DND-41 (cell line): ENCODE measurements at regions not wholly inside any gene's neighbourhood (a gene's known extent, or its start where the extent isn't known, plus 50 kb on each side); places are given as distances from the start of the nearest gene placed in this dataset.

Experiments used
- ATAC-seq: fragments of 200-7000 bp; cut with Tn5 transposase; 3 replicates; pipeline ENCODE4 v1.9.1; 2021; ENCODE audit warnings: low read depth; ENCODE audit not compliant: insufficient read depth
- DNase-seq: peaks from one replicate; pipeline ENCODE4 v3.0.0-alpha.2; 2020
- H2AFZ ChIP-seq: 2 replicates; pipeline ENCODE4 v1.6.0; 2012; ENCODE audit warnings: low read depth, low read length
- H3K27ac ChIP-seq: 2 replicates; pipeline ENCODE4 v1.5.1; 2012; ENCODE audit warnings: low read length, inconsistent platforms
- H3K27me3 ChIP-seq: fragments of 200-600 bp; sonication (generic); 2 replicates; pipeline ENCODE4 v1.6.0; 2012; ENCODE audit warnings: low read length, mild to moderate bottlenecking, inconsistent platforms; ENCODE audit not compliant: insufficient read depth, poor library complexity
- H3K36me3 ChIP-seq: 2 replicates; pipeline ENCODE4 v1.5.1; 2012; ENCODE audit warnings: low read length, inconsistent platforms; ENCODE audit not compliant: insufficient read depth
- H3K4me1 ChIP-seq: 2 replicates; pipeline ENCODE4 v1.5.1; 2012; ENCODE audit warnings: mild to moderate bottlenecking, low read length; ENCODE audit not compliant: insufficient read depth
- H3K4me2 ChIP-seq: 2 replicates; pipeline ENCODE4 v1.6.0; 2012; ENCODE audit warnings: mild to moderate bottlenecking, moderate library complexity, low read length, inconsistent platforms; ENCODE audit not compliant: insufficient read depth
- H3K4me3 ChIP-seq, 2 experiments: fragments of 200-600 bp in 1 of 2; shearing (Covaris generic) in 1 of 2; 2 replicates each; pipeline ENCODE4 v1.5.1; 2012 to 2016; ENCODE audit warnings: inconsistent platforms in 2 of 2, low read length in 2 of 2, mild to moderate bottlenecking in 2 of 2, low read depth in 1 of 2, moderate library complexity in 1 of 2
- H3K79me2 ChIP-seq: 2 replicates; pipeline ENCODE4 v1.6.0; 2012; ENCODE audit warnings: low read length, inconsistent platforms; ENCODE audit not compliant: insufficient read depth
- H3K9ac ChIP-seq: 2 replicates; pipeline ENCODE4 v1.6.0; 2012; ENCODE audit warnings: low read depth, mild to moderate bottlenecking, inconsistent platforms, low read length, moderate library complexity
- H3K9me3 ChIP-seq: 2 replicates; pipeline ENCODE4 v1.5.1; 2012; ENCODE audit warnings: low read length, moderate library complexity, mild to moderate bottlenecking, inconsistent platforms; ENCODE audit not compliant: insufficient read depth, severe bottlenecking
- H4K20me1 ChIP-seq: 2 replicates; pipeline ENCODE4 v1.6.0; 2012; ENCODE audit warnings: low read length; ENCODE audit not compliant: insufficient read depth
- EZH2 ChIP-seq: IDR thresholded peaks from 3 replicates; pipeline ENCODE4 v1.6.1; 2012; ENCODE audit warnings: borderline replicate concordance, low read depth, mild to moderate bottlenecking, moderate library complexity, low read length, inconsistent platforms; ENCODE audit not compliant: severe bottlenecking
- TF ChIP-seq, protein P1 (sequence below): IDR thresholded peaks from 2 replicates; pipeline ENCODE4 v1.5.1; 2012; ENCODE audit warnings: borderline replicate concordance, low read length, moderate library complexity, mild to moderate bottlenecking; ENCODE audit not compliant: poor library complexity, severe bottlenecking; ENCODE audit errors: extremely low read depth

DNA sequence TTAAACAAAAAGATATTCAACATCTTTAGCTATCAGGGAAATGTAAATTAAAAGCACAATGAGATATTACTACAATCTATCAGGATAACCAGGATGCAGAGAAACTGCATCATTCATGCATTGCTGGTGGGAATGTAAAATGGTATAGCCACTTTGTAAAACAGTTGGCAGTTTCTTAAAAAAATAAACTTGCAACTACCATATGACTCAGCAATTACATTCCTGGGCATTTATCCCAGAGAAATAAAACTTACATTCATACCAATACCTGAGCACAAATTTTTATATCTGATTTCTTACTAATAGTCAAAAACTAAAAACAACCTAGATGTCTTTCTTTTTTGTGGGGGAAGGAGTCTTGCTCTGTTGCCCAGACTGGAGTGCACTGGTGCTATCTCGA is 190.3 kb upstream of the TAB2 start:
- no peak for TF ChIP-seq EZH2
- TF ChIP-seq, protein P1, sequence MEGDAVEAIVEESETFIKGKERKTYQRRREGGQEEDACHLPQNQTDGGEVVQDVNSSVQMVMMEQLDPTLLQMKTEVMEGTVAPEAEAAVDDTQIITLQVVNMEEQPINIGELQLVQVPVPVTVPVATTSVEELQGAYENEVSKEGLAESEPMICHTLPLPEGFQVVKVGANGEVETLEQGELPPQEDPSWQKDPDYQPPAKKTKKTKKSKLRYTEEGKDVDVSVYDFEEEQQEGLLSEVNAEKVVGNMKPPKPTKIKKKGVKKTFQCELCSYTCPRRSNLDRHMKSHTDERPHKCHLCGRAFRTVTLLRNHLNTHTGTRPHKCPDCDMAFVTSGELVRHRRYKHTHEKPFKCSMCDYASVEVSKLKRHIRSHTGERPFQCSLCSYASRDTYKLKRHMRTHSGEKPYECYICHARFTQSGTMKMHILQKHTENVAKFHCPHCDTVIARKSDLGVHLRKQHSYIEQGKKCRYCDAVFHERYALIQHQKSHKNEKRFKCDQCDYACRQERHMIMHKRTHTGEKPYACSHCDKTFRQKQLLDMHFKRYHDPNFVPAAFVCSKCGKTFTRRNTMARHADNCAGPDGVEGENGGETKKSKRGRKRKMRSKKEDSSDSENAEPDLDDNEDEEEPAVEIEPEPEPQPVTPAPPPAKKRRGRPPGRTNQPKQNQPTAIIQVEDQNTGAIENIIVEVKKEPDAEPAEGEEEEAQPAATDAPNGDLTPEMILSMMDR: no peak
- Histone ChIP-seq H3K4me3 (no peak overlapping the region), H3K36me3 (no peaks in the 10 kb centered on the region), H3K27me3 (no peaks in the 10 kb centered on the region), H3K9me3 (no peaks in the 10 kb centered on the region), H3K9ac (no peak overlapping the region), H3K4me1 (peaks cover 67% of the 10 kb centered on the region), H3K79me2 (no peaks in the 10 kb centered on the region), H3K27ac (peak overlapping the region; percentile 89), H2AFZ (no peak overlapping the region), H3K4me2 (no peak overlapping the region; the same call in 1 of the 2 replicates), H4K20me1 (no peaks in the 10 kb centered on the region)
- ATAC-seq: no peak
- DNase-seq: no peak

DNA sequence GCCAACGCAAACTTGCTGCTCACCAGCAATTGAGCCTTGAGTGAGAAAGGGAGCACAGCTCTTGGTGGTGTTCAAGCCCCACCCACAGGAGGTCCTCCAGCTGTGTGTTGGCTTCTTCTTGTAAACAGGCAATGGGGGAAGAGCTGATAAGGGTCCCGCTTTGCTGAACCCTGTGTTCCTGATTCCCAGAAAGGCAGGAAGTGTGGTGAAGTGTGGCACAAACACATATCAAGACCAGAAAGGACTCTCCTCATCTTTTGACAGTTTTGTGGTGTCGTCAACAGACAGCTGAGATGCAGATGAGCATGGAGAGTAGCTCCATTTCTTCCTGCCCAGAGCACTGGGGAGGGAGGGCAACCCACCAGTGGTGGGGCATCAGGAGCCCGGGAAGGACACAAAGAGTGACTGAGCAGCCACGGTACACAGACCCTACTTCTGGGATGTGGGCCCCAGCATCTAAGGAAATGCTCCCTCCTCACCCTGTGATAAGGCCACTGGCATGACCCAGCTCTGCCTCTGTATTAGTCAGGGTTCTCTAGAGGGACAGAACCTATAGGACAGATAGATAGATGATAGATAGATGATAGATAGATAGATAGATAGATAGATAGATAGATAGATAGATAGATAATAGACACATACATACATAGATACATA is 188.9 kb upstream of the TAB2 start:
- peaks cover 57% of the 10 kb centered on the region for H3K4me1 ChIP-seq
- peak overlapping the region; percentile 45 for H3K9ac ChIP-seq
- DNase-seq (peak; percentile 90), ATAC-seq (peak; percentile 93)
- peak overlapping the region; percentile 77 for H2AFZ ChIP-seq
- no peaks in the 10 kb centered on the region for H3K36me3 ChIP-seq
- peak overlapping the region; percentile 57 for H3K4me2 ChIP-seq
- no peaks in the 10 kb centered on the region for H3K79me2 ChIP-seq
- H4K20me1 ChIP-seq: no peaks in the 10 kb centered on the region
- peak overlapping the region in 1 of 2 experiments; percentile 36; a peak in 2 of 4 replicates for H3K4me3 ChIP-seq
- H3K27me3 ChIP-seq: no peaks in the 10 kb centered on the region
- TF ChIP-seq EZH2: no peak
- TF ChIP-seq, protein P1: peak; percentile 31
- H3K9me3 ChIP-seq: no peaks in the 10 kb centered on the region
- peak overlapping the region; percentile 89 for H3K27ac ChIP-seq

DNA sequence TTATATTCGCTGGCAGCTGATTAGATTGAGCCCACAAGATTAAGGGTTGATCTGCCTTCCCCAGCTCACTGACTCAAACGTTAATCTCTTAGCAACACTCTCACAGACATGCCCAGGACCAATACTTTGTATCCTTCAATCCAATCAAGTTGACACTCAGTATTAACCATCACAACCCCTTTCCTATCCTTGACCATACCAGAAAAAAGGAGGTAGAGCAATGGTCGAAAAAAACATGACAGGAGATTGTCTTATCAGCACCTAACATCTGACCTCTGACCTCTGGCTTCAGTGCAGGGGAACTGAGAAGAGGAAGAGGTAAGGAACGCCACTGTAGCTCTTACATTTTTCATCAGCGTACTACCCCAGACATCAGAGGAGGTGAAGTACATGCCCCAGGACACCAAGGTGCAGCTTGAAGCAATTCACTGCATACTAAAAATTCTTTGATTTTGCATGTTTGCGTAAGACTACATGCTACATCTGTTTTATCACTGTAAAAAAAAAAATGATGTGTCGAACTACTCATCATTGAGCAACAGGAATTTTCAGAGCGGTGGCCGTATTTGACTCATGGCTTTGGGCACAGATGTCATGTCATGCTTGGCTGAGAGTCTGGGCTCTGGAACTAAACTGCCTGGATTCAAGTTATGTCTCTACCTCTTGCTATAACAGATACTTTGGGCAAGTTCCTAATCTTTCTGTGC is 188.0 kb upstream of the TAB2 start:
- H3K79me2 ChIP-seq: no peaks in the 10 kb centered on the region
- H3K4me3 ChIP-seq: no peak overlapping the region
- peaks cover 48% of the 10 kb centered on the region for H3K4me1 ChIP-seq
- no peaks in the 10 kb centered on the region for H4K20me1 ChIP-seq
- peak overlapping the region; percentile 57; the same call in 1 of the 2 replicates for H3K4me2 ChIP-seq
- H3K9ac ChIP-seq: peak overlapping the region; percentile 45; the same call in 1 of the 2 replicates
- H3K27me3 ChIP-seq: no peaks in the 10 kb centered on the region
- no peak overlapping the region for H2AFZ ChIP-seq
- DNase-seq (no peak), ATAC-seq (no peak)
- H3K27ac ChIP-seq: peak overlapping the region; percentile 89
- H3K36me3 ChIP-seq: no peaks in the 10 kb centered on the region
- H3K9me3 ChIP-seq: no peaks in the 10 kb centered on the region
- TF ChIP-seq EZH2: no peak
- TF ChIP-seq, protein P1: no peak
